ENCODE measurements at regions not wholly inside any gene's neighbourhood (a gene's known extent, or its start where the extent isn't known, plus 50 kb on each side); places are given as distances from the start of the nearest gene placed in this dataset.

DNA sequence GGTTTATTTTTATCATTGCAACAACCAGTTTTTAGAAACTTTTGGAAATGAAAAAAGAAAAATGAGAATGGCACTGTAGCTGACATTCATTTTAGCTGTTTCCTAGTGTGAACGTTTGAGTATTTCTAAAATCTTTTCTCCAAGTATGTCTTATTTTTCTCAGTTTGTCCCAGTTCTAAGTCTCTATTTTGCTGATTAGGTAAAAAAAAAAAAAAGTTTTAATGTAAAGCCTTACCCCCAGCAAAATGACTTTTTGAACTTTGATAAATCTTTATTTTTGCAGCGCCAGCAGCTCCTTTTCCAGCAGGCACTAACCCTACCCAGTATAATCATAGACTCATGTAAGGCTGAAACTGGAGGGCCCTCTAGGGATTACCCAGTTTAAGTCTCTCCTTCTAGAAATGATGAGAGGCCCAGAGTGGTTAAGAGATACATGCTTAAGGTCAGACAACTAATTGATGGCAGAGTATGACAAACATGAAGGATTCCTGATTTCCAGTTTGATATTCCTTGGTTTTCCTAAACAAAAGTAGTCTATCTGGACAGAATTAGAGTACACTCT is 84.3 kb upstream of the SLC4A4 start:
- CTCF ChIA-PET = interaction anchor here (0.6 to 1.0 kb wide), 2 partner anchors 26 to 456 kb away, joined by 3 read pairs; no protein-coding TSS in a partner anchor

GRCh38 chr4:71255976-71256375 is 82.8 kb upstream of the SLC4A4 start:
- POLR2A ChIA-PET = no interaction called here

More for the DNA sequence above, 84.3 kb upstream of the SLC4A4 start:
- no peak overlapping the region for H3K4me3 ChIP-seq (ENCODE audit: low read depth, low read length)
- no peak for DNase-seq (ENCODE audit: low read depth, low spot score)
- TF ChIP-seq, protein P1, sequence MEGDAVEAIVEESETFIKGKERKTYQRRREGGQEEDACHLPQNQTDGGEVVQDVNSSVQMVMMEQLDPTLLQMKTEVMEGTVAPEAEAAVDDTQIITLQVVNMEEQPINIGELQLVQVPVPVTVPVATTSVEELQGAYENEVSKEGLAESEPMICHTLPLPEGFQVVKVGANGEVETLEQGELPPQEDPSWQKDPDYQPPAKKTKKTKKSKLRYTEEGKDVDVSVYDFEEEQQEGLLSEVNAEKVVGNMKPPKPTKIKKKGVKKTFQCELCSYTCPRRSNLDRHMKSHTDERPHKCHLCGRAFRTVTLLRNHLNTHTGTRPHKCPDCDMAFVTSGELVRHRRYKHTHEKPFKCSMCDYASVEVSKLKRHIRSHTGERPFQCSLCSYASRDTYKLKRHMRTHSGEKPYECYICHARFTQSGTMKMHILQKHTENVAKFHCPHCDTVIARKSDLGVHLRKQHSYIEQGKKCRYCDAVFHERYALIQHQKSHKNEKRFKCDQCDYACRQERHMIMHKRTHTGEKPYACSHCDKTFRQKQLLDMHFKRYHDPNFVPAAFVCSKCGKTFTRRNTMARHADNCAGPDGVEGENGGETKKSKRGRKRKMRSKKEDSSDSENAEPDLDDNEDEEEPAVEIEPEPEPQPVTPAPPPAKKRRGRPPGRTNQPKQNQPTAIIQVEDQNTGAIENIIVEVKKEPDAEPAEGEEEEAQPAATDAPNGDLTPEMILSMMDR (IDR thresholded peaks at IDR 0.05; ENCODE audit: insufficient read depth, low read length, missing control alignments) = no peak
- POLR2A ChIA-PET = interaction anchor here (0.6 kb wide), 1 partner anchor 126 kb away, joined by 3 read pairs; no protein-coding TSS in a partner anchor

DNA sequence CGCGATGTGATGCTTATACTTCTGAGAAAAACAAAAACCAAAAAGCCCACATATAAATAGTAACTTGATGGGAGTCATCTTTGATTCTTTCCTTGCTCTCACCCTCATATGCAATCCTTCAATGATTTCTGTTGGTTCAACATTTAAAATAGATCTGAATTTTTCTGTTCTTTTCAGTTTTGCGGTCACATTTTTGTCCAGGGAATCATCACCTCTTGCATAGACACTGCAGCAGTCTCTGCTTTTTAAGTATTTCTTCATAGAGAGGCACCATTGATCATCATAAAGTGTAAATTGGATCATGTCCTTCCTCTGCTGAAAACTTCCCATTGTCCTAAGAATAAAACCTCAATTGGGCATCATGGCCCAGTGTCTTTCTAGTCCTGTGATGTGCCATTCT is 81.1 kb upstream of the SLC4A4 start:
- POLR2A ChIA-PET = no interaction called here
- no peak for DNase-seq (ENCODE audit: low read depth, low spot score)
- H3K4me3 ChIP-seq (ENCODE audit: low read depth, low read length) = no peak overlapping the region
- CTCF ChIA-PET = interaction anchor here (2.4 kb wide), 1 partner anchor 13 kb away, joined by 8 read pairs; no protein-coding TSS in a partner anchor
- TF ChIP-seq, protein P1 (IDR thresholded peaks at IDR 0.05; ENCODE audit: insufficient read depth, low read length, missing control alignments) = no peak

More at GRCh38 chr4:71255976-71256375, 82.8 kb upstream of the SLC4A4 start:
- no peak for DNase-seq (ENCODE audit: low read depth, low spot score)
- H3K4me3 ChIP-seq (ENCODE audit: low read depth, low read length) = no peak overlapping the region
- TF ChIP-seq, protein P1 (IDR thresholded peaks at IDR 0.05; ENCODE audit: insufficient read depth, low read length, missing control alignments) = no peak
- CTCF ChIA-PET = interaction anchor here (1.0 to 1.8 kb wide), 2 partner anchors 26 to 72 kb away, joined by 3 to 6 read pairs; no protein-coding TSS in a partner anchor

DNA sequence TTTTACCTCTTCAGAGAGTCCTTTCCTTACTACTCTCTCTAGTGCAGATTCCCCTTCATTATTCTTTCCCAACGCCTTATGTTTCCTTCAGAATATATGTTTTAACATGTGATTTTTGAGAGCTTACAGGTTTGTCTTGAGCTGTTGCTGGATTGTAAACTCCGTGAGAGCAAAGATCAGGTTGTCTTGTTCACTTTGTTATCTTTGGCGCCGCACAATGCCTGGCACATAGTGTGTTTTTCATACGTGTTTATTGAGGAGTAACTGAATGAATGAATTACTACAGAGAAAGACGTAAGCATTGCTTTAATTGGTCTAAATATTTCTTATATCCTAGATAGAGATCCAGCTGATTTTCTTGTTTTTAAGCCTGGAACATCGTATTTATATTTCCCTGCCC is 80.5 kb upstream of the SLC4A4 start:
- ChIA-PET CTCF (interaction anchor here (2.4 to 2.7 kb wide), 2 partner anchors 12 to 295 kb away, joined by 6 to 8 read pairs; no protein-coding TSS in a partner anchor), POLR2A (no interaction called here)
- DNase-seq (ENCODE audit: low read depth, low spot score) = no peak
- TF ChIP-seq, protein P1 (IDR thresholded peaks at IDR 0.05; ENCODE audit: insufficient read depth, low read length, missing control alignments) = no peak
- no peak overlapping the region for H3K4me3 ChIP-seq (ENCODE audit: low read depth, low read length)

GRCh38 chr4:71259280-71259679 is 79.5 kb upstream of the SLC4A4 start:
- no peak for DNase-seq (ENCODE audit: low read depth, low spot score)
- TF ChIP-seq, protein P1 (IDR thresholded peaks at IDR 0.05; ENCODE audit: insufficient read depth, low read length, missing control alignments) = no peak
- ChIA-PET POLR2A (no interaction called here), CTCF (interaction anchor here (1.0 to 2.7 kb wide), 4 partner anchors 11 to 294 kb away, joined by 3 to 8 read pairs (median 5); no protein-coding TSS in a partner anchor)
- no peak overlapping the region for H3K4me3 ChIP-seq (ENCODE audit: low read depth, low read length)

- TF ChIP-seq, protein P1 (IDR thresholded peaks at IDR 0.05; ENCODE audit: insufficient read depth, low read length, missing control alignments) = no peak
- ChIA-PET POLR2A (no interaction called here), CTCF (interaction anchor here (1.0 to 2.7 kb wide), 5 partner anchors 11 to 294 kb away, joined by 3 to 8 read pairs (median 4); no protein-coding TSS in a partner anchor)
- DNase-seq (ENCODE audit: low read depth, low spot score) = no peak
- no peak overlapping the region for H3K4me3 ChIP-seq (ENCODE audit: low read depth, low read length)
Measured at GRCh38 chr4:71259911-71260331, 78.9 kb upstream of the SLC4A4 start.

Measured in AG04449 (cell line).